ENCODE measurements at regions not wholly inside any gene's neighbourhood (a gene's known extent, or its start where the extent isn't known, plus 50 kb on each side); places are given as distances from the start of the nearest gene placed in this dataset.

DNA sequence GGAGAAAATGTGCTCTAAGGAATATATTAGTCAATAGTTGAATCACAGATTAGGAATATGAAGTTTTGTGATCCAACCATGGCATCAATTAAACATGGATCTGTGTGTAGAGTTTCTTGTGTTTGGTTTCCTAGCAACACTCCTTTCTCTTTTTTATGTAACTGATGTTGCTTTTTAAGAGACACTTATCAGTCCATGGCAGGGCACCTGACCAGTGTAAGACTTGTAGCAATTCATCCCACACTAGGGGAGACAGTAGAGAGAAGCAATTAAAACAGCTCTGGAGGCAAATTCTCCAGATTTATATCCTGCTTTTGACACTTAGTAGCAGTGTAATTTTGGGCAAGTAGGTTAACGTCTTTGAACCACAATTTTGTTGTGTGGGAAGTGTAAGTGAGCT, 1229.0 kb downstream of the PCDH9 start:
- TF ChIP-seq CTCF (IDR thresholded peaks at IDR 0.05; ENCODE audit: low read depth, low read length, missing control alignments) = no peak
- DNase-seq (ENCODE audit: low read depth) = no peak
- in situ Hi-C loops (cut with HindIII; ENCODE audit: low sequenced_read_pairs) = no loop called here
- no peak overlapping the region for H3K4me3 ChIP-seq (ENCODE audit: low read depth, low read length)

GRCh38 chr13:65999411-65999810, 1230.7 kb downstream of the PCDH9 start:
- DNase-seq (ENCODE audit: low read depth) = no peak
- TF ChIP-seq CTCF (IDR thresholded peaks at IDR 0.05; ENCODE audit: low read depth, low read length, missing control alignments) = no peak
- no peak overlapping the region for H3K4me3 ChIP-seq (ENCODE audit: low read depth, low read length)
- in situ Hi-C loops (cut with HindIII; ENCODE audit: low sequenced_read_pairs) = no loop called here

- no peak for DNase-seq (ENCODE audit: low read depth)
- in situ Hi-C loops (cut with HindIII; ENCODE audit: low sequenced_read_pairs) = no loop called here
- TF ChIP-seq CTCF (IDR thresholded peaks at IDR 0.05; ENCODE audit: low read depth, low read length, missing control alignments) = no peak
- H3K4me3 ChIP-seq (ENCODE audit: low read depth, low read length) = no peak overlapping the region
Observed at GRCh38 chr13:65990684-65991083, 1239.5 kb downstream of the PCDH9 start.

- H3K4me3 ChIP-seq (ENCODE audit: low read depth, low read length) = no peak overlapping the region
- no peak for DNase-seq (ENCODE audit: low read depth)
- in situ Hi-C loops (cut with HindIII; ENCODE audit: low sequenced_read_pairs) = no loop called here
- no peak for TF ChIP-seq CTCF (IDR thresholded peaks at IDR 0.05; ENCODE audit: low read depth, low read length, missing control alignments)
Observed at GRCh38 chr13:65985612-65986011, 1244.5 kb downstream of the PCDH9 start.

DNA sequence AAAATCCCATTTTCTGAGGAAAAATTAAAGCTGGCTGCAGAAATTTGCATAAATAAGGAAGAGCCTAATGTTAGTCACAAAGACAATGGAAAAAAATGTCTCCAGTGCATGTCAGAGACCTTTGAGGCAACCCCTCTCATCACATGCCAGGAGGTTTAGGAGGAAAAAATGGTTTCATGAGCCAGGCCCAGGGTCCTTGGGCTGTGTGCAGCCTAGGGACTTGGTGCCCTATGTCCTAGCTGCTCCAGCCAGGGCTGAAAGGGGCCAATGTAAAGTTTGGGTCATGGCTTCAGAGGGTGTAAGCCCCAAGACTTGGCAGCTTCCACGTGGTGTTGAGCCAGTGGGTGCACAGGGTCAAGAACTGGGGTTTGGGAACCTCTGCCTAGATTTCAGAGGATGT, 1252.6 kb downstream of the PCDH9 start:
- in situ Hi-C loops (cut with HindIII; ENCODE audit: low sequenced_read_pairs) = no loop called here
- TF ChIP-seq CTCF (IDR thresholded peaks at IDR 0.05; ENCODE audit: low read depth, low read length, missing control alignments) = no peak
- no peak for DNase-seq (ENCODE audit: low read depth)
- no peak overlapping the region for H3K4me3 ChIP-seq (ENCODE audit: low read depth, low read length)

DNA sequence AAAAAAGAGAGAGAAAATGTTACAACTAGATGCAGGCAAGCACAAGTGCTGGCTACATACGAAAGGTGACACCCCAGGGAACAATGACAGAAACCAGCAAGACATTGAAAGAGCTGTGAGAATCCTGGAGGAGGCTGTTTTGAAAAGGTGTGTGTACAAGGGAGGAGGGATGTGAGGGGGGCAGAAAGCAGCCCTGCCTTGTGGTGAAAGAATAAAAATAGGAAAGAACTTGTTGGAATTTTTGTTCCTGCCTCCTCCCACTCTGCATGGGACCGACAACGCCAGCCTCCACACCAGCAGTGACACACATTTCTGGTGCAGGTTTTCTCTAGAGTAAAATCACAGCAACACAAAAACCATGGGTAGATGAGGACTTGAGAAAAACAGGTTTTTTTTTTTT, 1258.6 kb downstream of the PCDH9 start:
- no peak for TF ChIP-seq CTCF (IDR thresholded peaks at IDR 0.05; ENCODE audit: low read depth, low read length, missing control alignments)
- H3K4me3 ChIP-seq (ENCODE audit: low read depth, low read length) = no peak overlapping the region
- DNase-seq (ENCODE audit: low read depth) = no peak
- in situ Hi-C loops (cut with HindIII; ENCODE audit: low sequenced_read_pairs) = no loop called here

DNA sequence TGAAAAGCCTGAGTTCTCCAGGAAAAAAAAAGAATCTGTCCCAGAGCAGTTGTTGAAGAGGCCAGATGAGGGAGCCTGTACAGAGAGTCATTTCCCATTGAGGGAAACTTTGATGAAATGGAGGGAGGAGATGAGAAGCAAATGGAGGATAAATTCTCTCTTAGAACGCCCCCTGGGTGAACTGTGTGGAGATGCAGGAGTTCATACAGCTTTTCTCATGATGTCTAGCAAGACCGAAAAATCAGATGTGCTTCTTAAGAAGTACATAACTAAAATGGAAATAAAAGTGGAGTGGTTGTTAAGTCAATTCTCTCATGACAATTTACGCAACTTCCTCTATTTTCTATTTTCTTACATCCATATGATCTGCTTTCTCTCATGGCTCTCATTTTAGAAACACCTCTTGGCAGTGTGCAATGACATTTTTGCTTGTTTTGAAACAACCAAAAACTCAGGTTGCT, 1263.1 kb downstream of the PCDH9 start:
- TF ChIP-seq CTCF (IDR thresholded peaks at IDR 0.05; ENCODE audit: low read depth, low read length, missing control alignments) = peak; percentile 34
- H3K4me3 ChIP-seq (ENCODE audit: low read depth, low read length) = no peak overlapping the region
- in situ Hi-C loops (cut with HindIII; ENCODE audit: low sequenced_read_pairs) = no loop called here
- peak; percentile 6 for DNase-seq (ENCODE audit: low read depth)
